HG03135 (cell line): ENCODE measurements at regions not wholly inside any gene's neighbourhood (a gene's known extent, or its start where the extent isn't known, plus 50 kb on each side); places are given as distances from the start of the nearest gene placed in this dataset.

Source experiments
- ATAC-seq: cut with Tn5 transposase; IDR thresholded peaks from one replicate; pipeline ENCODE4 v1.9.1; 2021; ENCODE audit warnings: mild to moderate bottlenecking, moderate library complexity; ENCODE audit not compliant: unreplicated experiment

- no peak for ATAC-seq
Observed at GRCh38 chr22:49289822-49290679, 537.6 kb downstream of the BRD1 start.

- no peak for ATAC-seq
Observed at GRCh38 chr22:49286181-49286760, 541.4 kb downstream of the BRD1 start.

- no peak for ATAC-seq
Observed at GRCh38 chr22:49284931-49285330, 542.7 kb downstream of the BRD1 start.

- no peak for ATAC-seq
Observed at GRCh38 chr22:49284056-49284784, 543.5 kb downstream of the BRD1 start.

- ATAC-seq: no peak
Observed at GRCh38 chr22:49282596-49282995, 545.1 kb downstream of the BRD1 start.

- no peak for ATAC-seq
Observed at GRCh38 chr22:49281467-49282340, 546.0 kb downstream of the BRD1 start.

GRCh38 chr22:49278340-49278739 lies 549.3 kb downstream of the BRD1 start:
- no peak for ATAC-seq

- ATAC-seq: no peak
Observed at GRCh38 chr22:49276567-49276966, 551.1 kb downstream of the BRD1 start.

- ATAC-seq: no peak
Observed at GRCh38 chr22:49274754-49275380, 552.8 kb downstream of the BRD1 start.

- ATAC-seq: no peak
Observed at GRCh38 chr22:49272546-49273125, 555.0 kb downstream of the BRD1 start.

GRCh38 chr22:49271831-49272230 lies 555.8 kb downstream of the BRD1 start:
- no peak for ATAC-seq

GRCh38 chr22:49271369-49271727 lies 556.3 kb downstream of the BRD1 start:
- no peak for ATAC-seq

GRCh38 chr22:49270595-49271368 lies 556.9 kb downstream of the BRD1 start:
- no peak for ATAC-seq

- ATAC-seq: no peak
Observed at GRCh38 chr22:49269928-49270327, 557.7 kb downstream of the BRD1 start.

- ATAC-seq: no peak
Observed at GRCh38 chr22:49269371-49269770, 558.3 kb downstream of the BRD1 start.

GRCh38 chr22:49268924-49269323 lies 558.7 kb downstream of the BRD1 start:
- no peak for ATAC-seq

GRCh38 chr22:49267996-49268395 lies 559.7 kb downstream of the BRD1 start:
- ATAC-seq: no peak

- no peak for ATAC-seq
Observed at GRCh38 chr22:49266561-49267519, 560.8 kb downstream of the BRD1 start.
